ENCODE measurements at regions not wholly inside any gene's neighbourhood (a gene's known extent, or its start where the extent isn't known, plus 50 kb on each side); places are given as distances from the start of the nearest gene placed in this dataset.
"Not testable (repeated sequence)": the region's sequence is repeated elsewhere in the genome, so short reads cannot be mapped to it uniquely, and the experiment has no call there.

DNA sequence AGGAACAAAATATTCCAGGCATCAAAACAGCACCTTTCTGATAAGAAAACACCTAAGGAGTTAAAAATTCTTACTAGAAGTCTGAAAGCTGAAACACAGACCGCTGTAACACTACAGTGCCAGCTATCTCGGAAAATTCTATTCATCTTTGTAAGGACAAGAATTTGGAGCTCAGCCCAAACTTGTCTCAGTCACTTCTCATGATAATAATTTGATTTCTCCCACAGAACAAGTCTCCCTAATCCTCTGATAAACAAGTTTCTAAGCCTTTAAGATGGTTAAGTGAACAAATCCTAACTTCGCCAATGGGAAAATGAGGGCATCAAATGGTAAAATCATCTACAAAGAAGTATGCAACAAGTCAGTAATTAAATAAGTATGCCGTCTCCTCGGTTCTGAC, 59.9 kb downstream of the SIPA1L2 start:
- H3K27ac ChIP-seq, result no peak overlapping the region
- H3K36me3 ChIP-seq (ENCODE audit: control insufficient read depth, insufficient read depth, low read length), result no peaks in the 10 kb centered on the region
- H3K79me2 ChIP-seq, result no peaks in the 10 kb centered on the region
- H3K4me1 ChIP-seq, result no peaks in the 10 kb centered on the region
- no peaks in the 10 kb centered on the region for H3K27me3 ChIP-seq (ENCODE audit: control insufficient read depth, insufficient read depth, low read length)
- H3K4me3 ChIP-seq (ENCODE audit: low read depth, low read length), result no peak overlapping the region
- H2AFZ ChIP-seq, result no peak overlapping the region
- TF ChIP-seq, protein P1, sequence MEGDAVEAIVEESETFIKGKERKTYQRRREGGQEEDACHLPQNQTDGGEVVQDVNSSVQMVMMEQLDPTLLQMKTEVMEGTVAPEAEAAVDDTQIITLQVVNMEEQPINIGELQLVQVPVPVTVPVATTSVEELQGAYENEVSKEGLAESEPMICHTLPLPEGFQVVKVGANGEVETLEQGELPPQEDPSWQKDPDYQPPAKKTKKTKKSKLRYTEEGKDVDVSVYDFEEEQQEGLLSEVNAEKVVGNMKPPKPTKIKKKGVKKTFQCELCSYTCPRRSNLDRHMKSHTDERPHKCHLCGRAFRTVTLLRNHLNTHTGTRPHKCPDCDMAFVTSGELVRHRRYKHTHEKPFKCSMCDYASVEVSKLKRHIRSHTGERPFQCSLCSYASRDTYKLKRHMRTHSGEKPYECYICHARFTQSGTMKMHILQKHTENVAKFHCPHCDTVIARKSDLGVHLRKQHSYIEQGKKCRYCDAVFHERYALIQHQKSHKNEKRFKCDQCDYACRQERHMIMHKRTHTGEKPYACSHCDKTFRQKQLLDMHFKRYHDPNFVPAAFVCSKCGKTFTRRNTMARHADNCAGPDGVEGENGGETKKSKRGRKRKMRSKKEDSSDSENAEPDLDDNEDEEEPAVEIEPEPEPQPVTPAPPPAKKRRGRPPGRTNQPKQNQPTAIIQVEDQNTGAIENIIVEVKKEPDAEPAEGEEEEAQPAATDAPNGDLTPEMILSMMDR (IDR thresholded peaks at IDR 0.05), result no peak
- H3K4me2 ChIP-seq (ENCODE audit: low read length), result no peak overlapping the region
- no peaks in the 10 kb centered on the region for H3K9me3 ChIP-seq (ENCODE audit: control insufficient read depth, low read length)
- no peak overlapping the region for H3K9ac ChIP-seq

DNA sequence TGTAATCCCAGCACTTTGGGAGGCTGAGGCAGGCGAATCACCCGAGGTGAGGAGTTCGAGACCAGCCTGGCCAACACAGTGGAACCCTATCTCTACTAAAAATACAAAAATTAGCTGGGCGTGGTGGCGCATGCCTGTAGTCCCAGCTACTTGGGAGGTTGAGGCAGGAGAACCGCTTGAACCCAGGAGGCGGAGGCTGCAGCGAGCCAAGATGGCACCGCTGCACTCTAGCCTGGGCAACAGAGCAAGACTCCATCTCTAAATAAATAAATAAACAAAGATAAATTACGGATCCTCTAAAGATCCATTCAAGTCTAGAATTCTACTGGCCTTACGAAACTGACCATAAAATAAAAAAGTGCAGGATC, 60.4 kb downstream of the SIPA1L2 start:
- not testable (repeated sequence) for H3K9ac ChIP-seq; H3K4me3 ChIP-seq (ENCODE audit: low read depth, low read length); H3K36me3 ChIP-seq (ENCODE audit: control insufficient read depth, insufficient read depth, low read length); H3K4me1 ChIP-seq; H3K27ac ChIP-seq; H3K9me3 ChIP-seq (ENCODE audit: control insufficient read depth, low read length); H3K27me3 ChIP-seq (ENCODE audit: control insufficient read depth, insufficient read depth, low read length); H2AFZ ChIP-seq; H3K79me2 ChIP-seq; H3K4me2 ChIP-seq (ENCODE audit: low read length)

DNA sequence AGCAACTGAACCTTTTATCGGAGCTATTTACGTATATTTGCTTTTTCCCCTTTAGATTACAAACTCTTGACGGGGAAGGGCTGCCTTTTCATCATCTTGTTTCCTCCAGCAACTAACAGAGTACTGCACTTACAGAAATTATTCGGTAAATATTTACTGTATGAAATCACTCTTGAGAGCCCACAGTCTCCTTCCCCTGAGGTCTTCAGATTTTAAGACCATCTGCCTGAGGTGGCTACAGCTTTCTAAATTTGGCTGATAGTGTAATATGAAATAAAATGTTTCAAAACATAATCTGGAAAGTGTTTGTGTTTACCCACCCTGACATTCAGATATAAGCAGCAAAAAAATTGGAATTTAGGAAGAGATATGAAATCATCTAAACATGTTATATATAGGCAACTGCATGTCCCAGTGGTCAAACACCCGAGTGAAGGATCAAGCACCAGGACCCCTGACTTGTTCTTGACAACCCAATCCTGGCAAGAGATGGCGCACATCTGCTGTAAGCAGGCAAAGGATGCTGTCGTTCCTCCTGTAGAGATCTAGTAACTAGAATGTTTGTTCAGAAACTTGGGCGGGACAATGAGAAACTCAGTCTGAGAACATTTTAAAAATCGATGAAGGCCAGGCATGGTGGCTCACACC, 60.9 kb downstream of the SIPA1L2 start:
- H3K27ac ChIP-seq, result no peak overlapping the region
- no peaks in the 10 kb centered on the region for H3K27me3 ChIP-seq (ENCODE audit: control insufficient read depth, insufficient read depth, low read length)
- H3K4me2 ChIP-seq (ENCODE audit: low read length), result no peak overlapping the region
- no peak overlapping the region for H3K9ac ChIP-seq
- TF ChIP-seq, protein P1 (IDR thresholded peaks at IDR 0.05), result no peak
- no peaks in the 10 kb centered on the region for H3K9me3 ChIP-seq (ENCODE audit: control insufficient read depth, low read length)
- no peaks in the 10 kb centered on the region for H3K36me3 ChIP-seq (ENCODE audit: control insufficient read depth, insufficient read depth, low read length)
- no peaks in the 10 kb centered on the region for H3K4me1 ChIP-seq
- H3K79me2 ChIP-seq, result no peaks in the 10 kb centered on the region
- H3K4me3 ChIP-seq (ENCODE audit: low read depth, low read length), result no peak overlapping the region
- H2AFZ ChIP-seq, result no peak overlapping the region

DNA sequence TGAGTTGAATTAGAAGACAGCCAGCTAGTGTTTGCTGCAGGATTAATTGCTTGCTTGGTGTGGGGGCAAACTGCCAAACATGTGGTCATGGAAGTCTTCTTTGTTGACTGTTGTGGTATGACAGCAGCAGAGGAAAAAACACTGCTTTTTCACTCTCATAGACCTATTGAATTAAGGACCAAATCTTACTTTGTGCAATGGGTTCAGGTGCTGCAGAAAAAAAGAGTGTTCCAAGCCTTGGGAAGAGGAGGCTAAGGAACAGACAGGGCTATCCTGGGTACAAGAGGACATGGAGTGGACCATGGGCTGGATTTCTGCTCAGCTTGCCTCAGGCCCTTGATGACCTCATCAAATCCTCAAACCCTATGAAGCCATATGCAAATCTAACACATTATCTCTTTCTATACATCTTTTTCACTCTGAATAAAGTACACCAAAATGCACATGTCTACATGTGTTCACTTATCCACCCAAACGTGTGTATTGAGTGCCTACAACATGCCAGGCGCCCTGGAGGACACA, 61.5 kb downstream of the SIPA1L2 start:
- Histone ChIP-seq H3K27ac (no peak overlapping the region), H3K4me1 (no peaks in the 10 kb centered on the region), H3K27me3 (ENCODE audit: control insufficient read depth, insufficient read depth, low read length) (no peaks in the 10 kb centered on the region), H2AFZ (no peak overlapping the region), H3K36me3 (ENCODE audit: control insufficient read depth, insufficient read depth, low read length) (no peaks in the 10 kb centered on the region), H3K9ac (no peak overlapping the region), H3K4me3 (ENCODE audit: low read depth, low read length) (no peak overlapping the region), H3K4me2 (ENCODE audit: low read length) (no peak overlapping the region), H3K79me2 (no peaks in the 10 kb centered on the region), H3K9me3 (ENCODE audit: control insufficient read depth, low read length) (no peaks in the 10 kb centered on the region)
- TF ChIP-seq, protein P1 (IDR thresholded peaks at IDR 0.05), result no peak

DNA sequence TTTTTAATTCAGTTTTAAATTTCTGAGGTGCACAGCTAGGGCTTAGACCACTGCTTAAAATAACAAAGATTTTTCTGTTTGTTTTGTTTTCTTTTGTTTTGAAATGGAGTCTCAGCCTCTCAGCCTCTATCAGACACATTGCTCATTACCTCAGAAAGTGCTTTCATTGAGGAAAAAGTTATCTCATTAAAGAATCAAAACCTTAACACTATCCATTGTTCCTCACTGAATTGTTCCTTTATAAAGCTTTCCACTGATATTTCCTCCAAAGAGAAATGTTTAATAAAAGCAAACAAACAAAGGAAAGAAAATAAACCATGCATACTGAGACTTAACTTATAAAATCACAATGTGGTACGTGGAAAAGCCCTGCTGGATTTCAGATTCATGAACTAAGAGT, 63.8 kb downstream of the SIPA1L2 start:
- Histone ChIP-seq H3K9me3 (ENCODE audit: control insufficient read depth, low read length) (no peaks in the 10 kb centered on the region), H3K4me3 (ENCODE audit: low read depth, low read length) (no peak overlapping the region), H3K36me3 (ENCODE audit: control insufficient read depth, insufficient read depth, low read length) (no peaks in the 10 kb centered on the region), H3K4me1 (no peaks in the 10 kb centered on the region), H3K9ac (no peak overlapping the region), H2AFZ (no peak overlapping the region), H3K27ac (no peak overlapping the region), H3K4me2 (ENCODE audit: low read length) (no peak overlapping the region), H3K79me2 (no peaks in the 10 kb centered on the region), H3K27me3 (ENCODE audit: control insufficient read depth, insufficient read depth, low read length) (no peaks in the 10 kb centered on the region)
- TF ChIP-seq, protein P1 (IDR thresholded peaks at IDR 0.05), result no peak
